Stomach (tissue), 4 donors: ENCODE measurements at regions not wholly inside any gene's neighbourhood (a gene's known extent, or its start where the extent isn't known, plus 50 kb on each side); places are given as distances from the start of the nearest gene placed in this dataset.

Experiments used
- CTCF ChIP-seq, 7 experiments: fragments of 450-650 bp in 4 of 7; fragments of 200-600 bp in 3 of 7; sonication (generic) in 3 of 7; IDR thresholded peaks; one replicate each; pipeline ENCODE4 v1.5.1; 2016 to 2019; ENCODE audit warnings: antibody characterized with exemption in 7 of 7, control low read depth in 2 of 7, mild to moderate bottlenecking in 1 of 7
- EP300 ChIP-seq: sonication (generic); formaldehyde crosslinking; IDR thresholded peaks from one replicate; pipeline ENCODE4 v1.6.1; 2017; ENCODE audit warnings: antibody characterized with exemption
- POLR2A ChIP-seq, 4 donors: fragments of 450-650 bp; IDR thresholded peaks; one replicate each; pipeline ENCODE4 v1.6.1; 2016; ENCODE audit warnings: antibody characterized with exemption in 4 of 4, control low read depth in 2 of 4, mild to moderate bottlenecking in 1 of 4, moderate library complexity in 1 of 4
- POLR2AphosphoS5 ChIP-seq, 3 donors: sonication (generic); formaldehyde crosslinking; IDR thresholded peaks; one replicate each; pipeline ENCODE4 v1.6.1; 2016; ENCODE audit warnings: antibody characterized with exemption in 3 of 3

DNA sequence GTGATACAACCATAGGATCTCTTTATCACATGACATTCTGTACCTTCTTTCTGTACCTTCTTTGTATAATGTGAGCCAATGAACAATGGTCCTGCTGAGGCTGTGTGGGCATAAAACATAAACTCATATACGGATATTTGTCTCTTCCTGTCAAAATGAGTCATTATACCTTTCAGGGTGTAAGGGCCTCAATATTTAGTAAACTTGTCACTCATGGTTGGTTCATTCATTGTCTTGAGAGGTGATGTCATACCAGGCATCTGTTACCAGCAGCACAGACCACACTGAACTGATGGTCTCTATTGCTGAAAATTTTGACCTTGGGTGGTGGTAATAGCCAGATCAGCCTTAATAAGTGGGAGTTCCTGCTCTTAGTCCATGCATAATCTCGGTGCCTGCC, 287.6 kb upstream of the TPK1 start:
- TF ChIP-seq CTCF (IDR thresholded peaks at IDR 0.05) (no peak), POLR2AphosphoS5 (IDR thresholded peaks at IDR 0.05) (no peak), EP300 (no peak), POLR2A (IDR thresholded peaks at IDR 0.05) (no peak)
